Erythroblast (primary cell): ENCODE measurements at regions not wholly inside any gene's neighbourhood (a gene's known extent, or its start where the extent isn't known, plus 50 kb on each side); places are given as distances from the start of the nearest gene placed in this dataset.

Source experiments
- GATA1 ChIP-seq: IDR thresholded peaks from 2 replicates; pipeline ENCODE4 v1.6.1; 2011; ENCODE audit warnings: low read depth, mild to moderate bottlenecking, control low read depth, low read length, moderate library complexity
- POLR2A ChIP-seq: IDR thresholded peaks from 2 replicates; pipeline ENCODE4 v1.6.1; 2011; ENCODE audit warnings: mild to moderate bottlenecking, low read length

DNA sequence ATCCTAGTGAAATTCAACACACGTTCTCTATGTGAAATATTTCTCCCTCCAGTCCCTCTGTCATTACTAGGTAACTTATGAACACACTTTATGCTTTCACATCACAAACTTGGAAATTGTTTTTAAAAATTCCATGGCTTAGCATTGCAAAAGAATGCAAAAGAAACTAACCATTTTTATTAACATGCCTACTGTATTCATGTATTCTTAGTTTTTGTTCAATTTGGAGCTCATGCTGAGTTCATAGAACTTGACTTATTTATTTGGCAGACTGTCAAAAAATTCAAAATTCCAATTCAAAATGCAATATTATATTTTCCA, 155.0 kb upstream of the SEMA3C start:
- TF ChIP-seq POLR2A (no peak), GATA1 (no peak)
